ENCODE measurements at regions not wholly inside any gene's neighbourhood (a gene's known extent, or its start where the extent isn't known, plus 50 kb on each side); places are given as distances from the start of the nearest gene placed in this dataset.

DNA sequence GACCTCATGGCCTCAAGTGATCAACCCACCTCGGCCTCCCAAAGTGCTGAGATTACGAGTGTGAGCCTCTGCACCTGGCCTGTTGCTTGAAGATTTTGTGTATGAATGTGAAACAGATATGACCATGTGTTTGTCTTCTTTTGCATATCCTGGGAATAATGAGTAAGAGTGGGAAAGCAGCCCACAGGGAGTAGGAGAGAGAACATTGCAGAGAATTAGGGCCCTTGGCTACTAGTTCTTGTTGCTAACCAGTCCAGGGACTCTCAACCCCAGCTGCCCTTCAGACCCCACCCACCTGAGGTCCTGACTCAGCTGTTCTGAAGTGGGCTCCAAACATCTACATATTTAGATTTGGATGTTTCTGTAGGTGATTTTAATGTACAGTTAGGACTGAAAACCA is 125.5 kb downstream of the MTX3 start (continued):
- TF ChIP-seq, protein P1, sequence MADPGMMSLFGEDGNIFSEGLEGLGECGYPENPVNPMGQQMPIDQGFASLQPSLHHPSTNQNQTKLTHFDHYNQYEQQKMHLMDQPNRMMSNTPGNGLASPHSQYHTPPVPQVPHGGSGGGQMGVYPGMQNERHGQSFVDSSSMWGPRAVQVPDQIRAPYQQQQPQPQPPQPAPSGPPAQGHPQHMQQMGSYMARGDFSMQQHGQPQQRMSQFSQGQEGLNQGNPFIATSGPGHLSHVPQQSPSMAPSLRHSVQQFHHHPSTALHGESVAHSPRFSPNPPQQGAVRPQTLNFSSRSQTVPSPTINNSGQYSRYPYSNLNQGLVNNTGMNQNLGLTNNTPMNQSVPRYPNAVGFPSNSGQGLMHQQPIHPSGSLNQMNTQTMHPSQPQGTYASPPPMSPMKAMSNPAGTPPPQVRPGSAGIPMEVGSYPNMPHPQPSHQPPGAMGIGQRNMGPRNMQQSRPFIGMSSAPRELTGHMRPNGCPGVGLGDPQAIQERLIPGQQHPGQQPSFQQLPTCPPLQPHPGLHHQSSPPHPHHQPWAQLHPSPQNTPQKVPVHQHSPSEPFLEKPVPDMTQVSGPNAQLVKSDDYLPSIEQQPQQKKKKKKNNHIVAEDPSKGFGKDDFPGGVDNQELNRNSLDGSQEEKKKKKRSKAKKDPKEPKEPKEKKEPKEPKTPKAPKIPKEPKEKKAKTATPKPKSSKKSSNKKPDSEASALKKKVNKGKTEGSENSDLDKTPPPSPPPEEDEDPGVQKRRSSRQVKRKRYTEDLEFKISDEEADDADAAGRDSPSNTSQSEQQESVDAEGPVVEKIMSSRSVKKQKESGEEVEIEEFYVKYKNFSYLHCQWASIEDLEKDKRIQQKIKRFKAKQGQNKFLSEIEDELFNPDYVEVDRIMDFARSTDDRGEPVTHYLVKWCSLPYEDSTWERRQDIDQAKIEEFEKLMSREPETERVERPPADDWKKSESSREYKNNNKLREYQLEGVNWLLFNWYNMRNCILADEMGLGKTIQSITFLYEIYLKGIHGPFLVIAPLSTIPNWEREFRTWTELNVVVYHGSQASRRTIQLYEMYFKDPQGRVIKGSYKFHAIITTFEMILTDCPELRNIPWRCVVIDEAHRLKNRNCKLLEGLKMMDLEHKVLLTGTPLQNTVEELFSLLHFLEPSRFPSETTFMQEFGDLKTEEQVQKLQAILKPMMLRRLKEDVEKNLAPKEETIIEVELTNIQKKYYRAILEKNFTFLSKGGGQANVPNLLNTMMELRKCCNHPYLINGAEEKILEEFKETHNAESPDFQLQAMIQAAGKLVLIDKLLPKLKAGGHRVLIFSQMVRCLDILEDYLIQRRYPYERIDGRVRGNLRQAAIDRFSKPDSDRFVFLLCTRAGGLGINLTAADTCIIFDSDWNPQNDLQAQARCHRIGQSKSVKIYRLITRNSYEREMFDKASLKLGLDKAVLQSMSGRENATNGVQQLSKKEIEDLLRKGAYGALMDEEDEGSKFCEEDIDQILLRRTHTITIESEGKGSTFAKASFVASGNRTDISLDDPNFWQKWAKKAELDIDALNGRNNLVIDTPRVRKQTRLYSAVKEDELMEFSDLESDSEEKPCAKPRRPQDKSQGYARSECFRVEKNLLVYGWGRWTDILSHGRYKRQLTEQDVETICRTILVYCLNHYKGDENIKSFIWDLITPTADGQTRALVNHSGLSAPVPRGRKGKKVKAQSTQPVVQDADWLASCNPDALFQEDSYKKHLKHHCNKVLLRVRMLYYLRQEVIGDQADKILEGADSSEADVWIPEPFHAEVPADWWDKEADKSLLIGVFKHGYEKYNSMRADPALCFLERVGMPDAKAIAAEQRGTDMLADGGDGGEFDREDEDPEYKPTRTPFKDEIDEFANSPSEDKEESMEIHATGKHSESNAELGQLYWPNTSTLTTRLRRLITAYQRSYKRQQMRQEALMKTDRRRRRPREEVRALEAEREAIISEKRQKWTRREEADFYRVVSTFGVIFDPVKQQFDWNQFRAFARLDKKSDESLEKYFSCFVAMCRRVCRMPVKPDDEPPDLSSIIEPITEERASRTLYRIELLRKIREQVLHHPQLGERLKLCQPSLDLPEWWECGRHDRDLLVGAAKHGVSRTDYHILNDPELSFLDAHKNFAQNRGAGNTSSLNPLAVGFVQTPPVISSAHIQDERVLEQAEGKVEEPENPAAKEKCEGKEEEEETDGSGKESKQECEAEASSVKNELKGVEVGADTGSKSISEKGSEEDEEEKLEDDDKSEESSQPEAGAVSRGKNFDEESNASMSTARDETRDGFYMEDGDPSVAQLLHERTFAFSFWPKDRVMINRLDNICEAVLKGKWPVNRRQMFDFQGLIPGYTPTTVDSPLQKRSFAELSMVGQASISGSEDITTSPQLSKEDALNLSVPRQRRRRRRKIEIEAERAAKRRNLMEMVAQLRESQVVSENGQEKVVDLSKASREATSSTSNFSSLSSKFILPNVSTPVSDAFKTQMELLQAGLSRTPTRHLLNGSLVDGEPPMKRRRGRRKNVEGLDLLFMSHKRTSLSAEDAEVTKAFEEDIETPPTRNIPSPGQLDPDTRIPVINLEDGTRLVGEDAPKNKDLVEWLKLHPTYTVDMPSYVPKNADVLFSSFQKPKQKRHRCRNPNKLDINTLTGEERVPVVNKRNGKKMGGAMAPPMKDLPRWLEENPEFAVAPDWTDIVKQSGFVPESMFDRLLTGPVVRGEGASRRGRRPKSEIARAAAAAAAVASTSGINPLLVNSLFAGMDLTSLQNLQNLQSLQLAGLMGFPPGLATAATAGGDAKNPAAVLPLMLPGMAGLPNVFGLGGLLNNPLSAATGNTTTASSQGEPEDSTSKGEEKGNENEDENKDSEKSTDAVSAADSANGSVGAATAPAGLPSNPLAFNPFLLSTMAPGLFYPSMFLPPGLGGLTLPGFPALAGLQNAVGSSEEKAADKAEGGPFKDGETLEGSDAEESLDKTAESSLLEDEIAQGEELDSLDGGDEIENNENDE (IDR thresholded peaks at IDR 0.05; ENCODE audit: insufficient replicate concordance, low read length) = no peak
